HepG2 (cell line): ENCODE measurements at regions not wholly inside any gene's neighbourhood (a gene's known extent, or its start where the extent isn't known, plus 50 kb on each side); places are given as distances from the start of the nearest gene placed in this dataset.

ENCODE experiments used
- ATAC-seq: fragments of 200-7000 bp; cut with Tn5 transposase; 3 replicates; pipeline ENCODE4 v1.9.1; 2020; ENCODE audit warnings: mild to moderate bottlenecking, moderate library complexity
- BruUV-seq: library from RNA; stranded (reverse); fragments of 400-500 nt; replicated peaks from 2 replicates; lab custom pipeline; 2021; lab: Mats Ljungman, UMichigan
- CTCF ChIA-PET: fragments of 300-600 bp; formaldehyde crosslinking; extraction: SDS; loops from one replicate; lab custom pipeline; 2021; ENCODE audit warnings: low total read pairs, inconsistent platforms, low intra/inter-chr PET ratio; lab: Yijun Ruan, JAX
- POLR2A ChIA-PET: fragments of 350-600 bp; sonication (Branson Sonifier 250); formaldehyde crosslinking; loops from one replicate; lab custom pipeline; 2020; ENCODE audit warnings: antibody characterized with exemption, inconsistent platforms; lab: Yijun Ruan, JAX
- DNase-seq: peaks from one replicate; pipeline ENCODE4 v3.0.0-alpha.2; 2015; ENCODE audit warnings: low spot score
- FAIRE-seq: peaks from 3 replicates; lab custom pipeline; 2011; peaks lifted over from hg19 to GRCh38; lab: Jason Lieb, UNC
- H2AFZ ChIP-seq: one replicate; pipeline ENCODE4 v1.6.1; 2011; ENCODE audit warnings: low read length, inconsistent platforms
- H3K27ac ChIP-seq: fragments of 300-600 bp; 3 replicates; pipeline ENCODE4 v1.8.0; 2011; ENCODE audit warnings: mixed run types, mild to moderate bottlenecking, mixed read lengths, low read length, inconsistent platforms; ENCODE audit not compliant: insufficient read depth; ENCODE audit errors: extremely low read length
- H3K27me3 ChIP-seq, 2 experiments: fragments of 200-600 bp in 1 of 2; 2 replicates in 1 of 2; 3 replicates in 1 of 2; pipeline versions ENCODE4 v1.6.0 to v1.8.0; 2011; ENCODE audit warnings: low read length in 2 of 2, mild to moderate bottlenecking in 2 of 2, moderate library complexity in 2 of 2, inconsistent platforms in 1 of 2; ENCODE audit not compliant: insufficient read depth in 2 of 2, control insufficient read depth in 1 of 2
- H3K36me3 ChIP-seq, 2 experiments: fragments of 200-600 bp in 1 of 2; replicated peaks in 1 of 2; 2 replicates in 1 of 2; 3 replicates in 1 of 2; pipeline versions ENCODE4 v1.5.1 to v1.8.0; 2011; ENCODE audit warnings: low read length in 2 of 2, inconsistent platforms in 1 of 2; ENCODE audit not compliant: insufficient read depth in 2 of 2, control insufficient read depth in 1 of 2
- H3K4me1 ChIP-seq: 2 replicates; pipeline ENCODE4 v1.5.1; 2012; ENCODE audit warnings: low read length, inconsistent platforms; ENCODE audit not compliant: insufficient read depth
- H3K4me2 ChIP-seq: 2 replicates; pipeline ENCODE4 v1.6.0; 2011; ENCODE audit warnings: low read depth, low read length, inconsistent platforms
- H3K4me3 ChIP-seq, 3 experiments: fragments of 200-600 bp in 1 of 3; sonication (generic), shearing (Covaris generic) in 1 of 3; replicated peaks in 1 of 3; 2 replicates each; pipeline ENCODE4 v1.5.1; 2011 to 2016; ENCODE audit warnings: low read length in 3 of 3, inconsistent platforms in 2 of 3, low read depth in 2 of 3, mild to moderate bottlenecking in 2 of 3, control low read depth in 1 of 3, mixed read lengths in 1 of 3; ENCODE audit not compliant: insufficient read depth in 1 of 3
- H3K79me2 ChIP-seq: one replicate; pipeline ENCODE4 v1.6.1; 2011; ENCODE audit warnings: low read length, inconsistent platforms; ENCODE audit not compliant: insufficient read depth
- H3K9ac ChIP-seq: 2 replicates; pipeline ENCODE4 v1.6.0; 2011; ENCODE audit warnings: mild to moderate bottlenecking, low read depth, low read length, inconsistent platforms; ENCODE audit not compliant: insufficient read depth
- H3K9me3 ChIP-seq: 2 replicates; pipeline ENCODE4 v1.5.1; 2012; ENCODE audit warnings: mild to moderate bottlenecking, low read length
- H4K20me1 ChIP-seq: 2 replicates; pipeline ENCODE4 v1.6.0; 2011; ENCODE audit warnings: inconsistent platforms, mild to moderate bottlenecking, low read length, moderate library complexity; ENCODE audit not compliant: insufficient read depth
- TOPORS ChIP-seq: sonication (generic); formaldehyde crosslinking; IDR thresholded peaks from 2 replicates; pipeline ENCODE4 v1.8.0; 2023; ENCODE audit warnings: mild to moderate bottlenecking, missing genetic modification reagents
- ZHX2 ChIP-seq, 2 experiments: sonication (generic) in 1 of 2; formaldehyde crosslinking in 1 of 2; IDR thresholded peaks; 2 replicates each; pipeline versions ENCODE4 v1.6.1 to v1.9.0; 2014 to 2022; ENCODE audit warnings: antibody characterized with exemption in 1 of 2, borderline replicate concordance in 1 of 2, inconsistent platforms in 1 of 2, low read depth in 1 of 2, missing genetic modification reagents in 1 of 2
- ZNF335 ChIP-seq: sonication (generic); formaldehyde crosslinking; IDR thresholded peaks from 2 replicates; pipeline ENCODE4 v1.4.0; 2020; ENCODE audit warnings: missing genetic modification reagents
- WGBS: methylation state at CpG from one replicate; pipeline ENCODE4 v1.1.6; 2017; ENCODE audit warnings: low lambda C conversion rate; 5-methylcytosine and 5-hydroxymethylcytosine counted together
- in situ Hi-C: cut with HindIII; loops from 2 replicates; pipeline ENCODE4 v1.10.0; 2017; ENCODE audit warnings: low pct_unique_long_range_greater_than_20kb; ENCODE audit not compliant: extremely low pct_ligation_motif_present
- intact Hi-C: fragments of 100-400 bp; cut with micrococcal nuclease; formaldehyde crosslinking; loops from one replicate; pipeline ENCODE4 v1.10.0; 2022; ENCODE audit not compliant: unreplicated experiment
- TF ChIP-seq, protein P1 (sequence below): sonication (generic); formaldehyde crosslinking; IDR thresholded peaks from 2 replicates; pipeline ENCODE4 v1.8.0; 2022; ENCODE audit warnings: mild to moderate bottlenecking, missing genetic modification reagents, moderate library complexity
- TF ChIP-seq, protein P2 (sequence below): sonication (generic); formaldehyde crosslinking; IDR thresholded peaks from 2 replicates; pipeline ENCODE4 v1.9.0; 2022; ENCODE audit warnings: missing genetic modification reagents, mild to moderate bottlenecking, borderline replicate concordance
- TF ChIP-seq, protein P3 (sequence below): sonication (generic); formaldehyde crosslinking; IDR thresholded peaks from 2 replicates; pipeline ENCODE4 v1.4.0; 2020; ENCODE audit warnings: missing genetic modification reagents

- TF ChIP-seq ZHX2 (IDR thresholded peaks at IDR 0.05; ENCODE audit: low read depth) (no peak), ZHX2 (CRISPR knock-in tag; IDR thresholded peaks at IDR 0.05; ENCODE audit: borderline replicate concordance) (no peak)
Measured at GRCh38 chr14:84671776-84672175, 858.2 kb upstream of the FLRT2 start (continued).

DNA sequence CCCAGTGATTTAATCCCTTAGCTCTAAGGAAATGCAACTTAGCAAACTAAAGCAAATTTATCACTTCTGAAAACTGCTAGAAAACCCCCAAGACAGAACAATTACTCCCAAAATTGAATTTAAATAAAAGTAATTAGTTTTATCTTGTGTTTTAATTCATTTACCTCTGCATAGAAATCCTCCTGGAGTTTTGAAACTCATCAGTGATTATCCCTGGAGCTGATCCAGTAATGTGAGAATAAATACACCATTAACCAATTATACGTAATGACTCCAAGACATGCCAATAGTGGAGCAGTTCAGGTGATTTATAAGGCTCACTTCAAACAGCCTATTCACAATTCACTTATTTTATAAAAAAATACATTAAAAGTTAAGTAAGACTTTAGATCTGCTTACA is 855.3 kb upstream of the FLRT2 start:
- peaks cover 71% of the 10 kb centered on the region for H3K9me3 ChIP-seq
- DNase-seq = no peak
- in situ Hi-C loops = no loop called here
- WGBS = 19% methylated on average over 1 of the region's 1 CpG
- no peaks in the 10 kb centered on the region for H3K27me3 ChIP-seq
- TF ChIP-seq, protein P1, sequence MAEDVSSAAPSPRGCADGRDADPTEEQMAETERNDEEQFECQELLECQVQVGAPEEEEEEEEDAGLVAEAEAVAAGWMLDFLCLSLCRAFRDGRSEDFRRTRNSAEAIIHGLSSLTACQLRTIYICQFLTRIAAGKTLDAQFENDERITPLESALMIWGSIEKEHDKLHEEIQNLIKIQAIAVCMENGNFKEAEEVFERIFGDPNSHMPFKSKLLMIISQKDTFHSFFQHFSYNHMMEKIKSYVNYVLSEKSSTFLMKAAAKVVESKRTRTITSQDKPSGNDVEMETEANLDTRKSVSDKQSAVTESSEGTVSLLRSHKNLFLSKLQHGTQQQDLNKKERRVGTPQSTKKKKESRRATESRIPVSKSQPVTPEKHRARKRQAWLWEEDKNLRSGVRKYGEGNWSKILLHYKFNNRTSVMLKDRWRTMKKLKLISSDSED = no peak
- TF ChIP-seq, protein P2, sequence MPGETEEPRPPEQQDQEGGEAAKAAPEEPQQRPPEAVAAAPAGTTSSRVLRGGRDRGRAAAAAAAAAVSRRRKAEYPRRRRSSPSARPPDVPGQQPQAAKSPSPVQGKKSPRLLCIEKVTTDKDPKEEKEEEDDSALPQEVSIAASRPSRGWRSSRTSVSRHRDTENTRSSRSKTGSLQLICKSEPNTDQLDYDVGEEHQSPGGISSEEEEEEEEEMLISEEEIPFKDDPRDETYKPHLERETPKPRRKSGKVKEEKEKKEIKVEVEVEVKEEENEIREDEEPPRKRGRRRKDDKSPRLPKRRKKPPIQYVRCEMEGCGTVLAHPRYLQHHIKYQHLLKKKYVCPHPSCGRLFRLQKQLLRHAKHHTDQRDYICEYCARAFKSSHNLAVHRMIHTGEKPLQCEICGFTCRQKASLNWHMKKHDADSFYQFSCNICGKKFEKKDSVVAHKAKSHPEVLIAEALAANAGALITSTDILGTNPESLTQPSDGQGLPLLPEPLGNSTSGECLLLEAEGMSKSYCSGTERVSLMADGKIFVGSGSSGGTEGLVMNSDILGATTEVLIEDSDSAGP (CRISPR knock-in tag) = no peak
- TF ChIP-seq TOPORS (CRISPR knock-in tag) (no peak), ZNF335 (CRISPR knock-in tag) (no peak)
- TF ChIP-seq, protein P3, sequence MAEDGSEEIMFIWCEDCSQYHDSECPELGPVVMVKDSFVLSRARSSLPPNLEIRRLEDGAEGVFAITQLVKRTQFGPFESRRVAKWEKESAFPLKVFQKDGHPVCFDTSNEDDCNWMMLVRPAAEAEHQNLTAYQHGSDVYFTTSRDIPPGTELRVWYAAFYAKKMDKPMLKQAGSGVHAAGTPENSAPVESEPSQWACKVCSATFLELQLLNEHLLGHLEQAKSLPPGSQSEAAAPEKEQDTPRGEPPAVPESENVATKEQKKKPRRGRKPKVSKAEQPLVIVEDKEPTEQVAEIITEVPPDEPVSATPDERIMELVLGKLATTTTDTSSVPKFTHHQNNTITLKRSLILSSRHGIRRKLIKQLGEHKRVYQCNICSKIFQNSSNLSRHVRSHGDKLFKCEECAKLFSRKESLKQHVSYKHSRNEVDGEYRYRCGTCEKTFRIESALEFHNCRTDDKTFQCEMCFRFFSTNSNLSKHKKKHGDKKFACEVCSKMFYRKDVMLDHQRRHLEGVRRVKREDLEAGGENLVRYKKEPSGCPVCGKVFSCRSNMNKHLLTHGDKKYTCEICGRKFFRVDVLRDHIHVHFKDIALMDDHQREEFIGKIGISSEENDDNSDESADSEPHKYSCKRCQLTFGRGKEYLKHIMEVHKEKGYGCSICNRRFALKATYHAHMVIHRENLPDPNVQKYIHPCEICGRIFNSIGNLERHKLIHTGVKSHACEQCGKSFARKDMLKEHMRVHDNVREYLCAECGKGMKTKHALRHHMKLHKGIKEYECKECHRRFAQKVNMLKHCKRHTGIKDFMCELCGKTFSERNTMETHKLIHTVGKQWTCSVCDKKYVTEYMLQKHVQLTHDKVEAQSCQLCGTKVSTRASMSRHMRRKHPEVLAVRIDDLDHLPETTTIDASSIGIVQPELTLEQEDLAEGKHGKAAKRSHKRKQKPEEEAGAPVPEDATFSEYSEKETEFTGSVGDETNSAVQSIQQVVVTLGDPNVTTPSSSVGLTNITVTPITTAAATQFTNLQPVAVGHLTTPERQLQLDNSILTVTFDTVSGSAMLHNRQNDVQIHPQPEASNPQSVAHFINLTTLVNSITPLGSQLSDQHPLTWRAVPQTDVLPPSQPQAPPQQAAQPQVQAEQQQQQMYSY (CRISPR knock-in tag) = no peak
- TF ChIP-seq, all 625 proteins: peak for 0
- no peaks in the 10 kb centered on the region for H4K20me1 ChIP-seq
- no TSS peak for BruUV-seq
- ChIA-PET CTCF (no interaction called here), POLR2A (no interaction called here)
- no peak overlapping the region for H3K9ac ChIP-seq
- H3K4me3 ChIP-seq = no peak overlapping the region
- intact Hi-C loops = no loop called here
- FAIRE-seq (no peak), ATAC-seq (no peak)
- H3K27ac ChIP-seq = no peak overlapping the region
- H2AFZ ChIP-seq = no peak overlapping the region
- H3K4me2 ChIP-seq = no peak overlapping the region
- no peaks in the 10 kb centered on the region for H3K79me2 ChIP-seq
- H3K36me3 ChIP-seq = no peaks in the 10 kb centered on the region
- H3K4me1 ChIP-seq = no peaks in the 10 kb centered on the region
